Fibroblast of skin of right biceps (primary cell): ENCODE measurements at regions not wholly inside any gene's neighbourhood (a gene's known extent, or its start where the extent isn't known, plus 50 kb on each side); places are given as distances from the start of the nearest gene placed in this dataset.
A peak's percentile ranks its signal among the peaks of the same experiment; 100 is the strongest.
"Not testable (repeated sequence)": the region's sequence is repeated elsewhere in the genome, so short reads cannot be mapped to it uniquely, and the experiment has no call there.

Experiments used
- DNase-seq: peaks from one replicate; pipeline ENCODE4 v3.0.0-alpha.2; 2013

GRCh38 chr7:47188653-47189315, 393.1 kb downstream of the TNS3 start:
- peak; percentile 15 for DNase-seq

- DNase-seq: no peak
These were observed 393.8 kb downstream of the TNS3 start for GRCh38 chr7:47188136-47188535.

- DNase-seq: no peak
These were observed 395.6 kb downstream of the TNS3 start for GRCh38 chr7:47186316-47186715.

- no peak for DNase-seq
These were observed 396.1 kb downstream of the TNS3 start for GRCh38 chr7:47185839-47186238.

- DNase-seq: no peak
These were observed 396.7 kb downstream of the TNS3 start for GRCh38 chr7:47185170-47185569.

GRCh38 chr7:47183862-47184590, 397.9 kb downstream of the TNS3 start:
- DNase-seq: no peak

- DNase-seq: no peak
These were observed 400.1 kb downstream of the TNS3 start for GRCh38 chr7:47181746-47182361.

GRCh38 chr7:47180516-47180826, 401.4 kb downstream of the TNS3 start:
- peak; percentile 33 for DNase-seq

GRCh38 chr7:47179812-47180515, 401.9 kb downstream of the TNS3 start:
- peak; percentile 74 for DNase-seq

- not testable (repeated sequence) for DNase-seq
These were observed 409.0 kb downstream of the TNS3 start for GRCh38 chr7:47172602-47173539.

GRCh38 chr7:47170516-47170915, 411.4 kb downstream of the TNS3 start:
- DNase-seq: no peak

- peak; percentile 52 for DNase-seq
These were observed 427.1 kb downstream of the TNS3 start for GRCh38 chr7:47154791-47155190.

- no peak for DNase-seq
These were observed 428.3 kb downstream of the TNS3 start for GRCh38 chr7:47153576-47153975.

- peak; percentile 95 for DNase-seq
These were observed 428.9 kb downstream of the TNS3 start for GRCh38 chr7:47153058-47153457.

GRCh38 chr7:47152307-47152706, 429.6 kb downstream of the TNS3 start:
- DNase-seq: no peak

- DNase-seq: no peak
These were observed 431.2 kb downstream of the TNS3 start for GRCh38 chr7:47150497-47151260.

- DNase-seq: no peak
These were observed 431.9 kb downstream of the TNS3 start for GRCh38 chr7:47149971-47150370.

- DNase-seq: no peak
These were observed 432.6 kb downstream of the TNS3 start for GRCh38 chr7:47149208-47149839.

- DNase-seq: no peak
These were observed 433.2 kb downstream of the TNS3 start for GRCh38 chr7:47148536-47149207.

GRCh38 chr7:47147213-47147631, 434.7 kb downstream of the TNS3 start:
- DNase-seq: no peak

GRCh38 chr7:47145982-47146381, 435.9 kb downstream of the TNS3 start:
- no peak for DNase-seq
